HL-60 (cell line): ENCODE measurements at regions not wholly inside any gene's neighbourhood (a gene's known extent, or its start where the extent isn't known, plus 50 kb on each side); places are given as distances from the start of the nearest gene placed in this dataset.

ENCODE experiments used
- CTCF ChIP-seq: IDR thresholded peaks from one replicate; pipeline ENCODE4 v1.5.1; 2011; ENCODE audit warnings: low read length, control low read depth, inconsistent platforms; ENCODE audit not compliant: insufficient read depth
- GABPA ChIP-seq: IDR thresholded peaks from 2 replicates; pipeline ENCODE4 v1.6.1; 2012; ENCODE audit warnings: low read depth
- POLR2AphosphoS5 ChIP-seq: IDR thresholded peaks from 2 replicates; pipeline ENCODE4 v1.6.1; 2012; ENCODE audit warnings: low read depth
- SPI1 ChIP-seq: IDR thresholded peaks from 2 replicates; pipeline ENCODE4 v1.6.1; 2012; ENCODE audit warnings: low read depth, mild to moderate bottlenecking, borderline replicate concordance
- TF ChIP-seq, protein P1 (sequence below): IDR thresholded peaks from 2 replicates; pipeline ENCODE4 v1.6.1; 2012; ENCODE audit warnings: low read depth; ENCODE audit not compliant: insufficient replicate concordance

GRCh38 chr13:78238911-78239310, 320.3 kb upstream of the EDNRB start:
- no peak for TF ChIP-seq POLR2AphosphoS5
- TF ChIP-seq CTCF = no peak
- TF ChIP-seq, protein P1, sequence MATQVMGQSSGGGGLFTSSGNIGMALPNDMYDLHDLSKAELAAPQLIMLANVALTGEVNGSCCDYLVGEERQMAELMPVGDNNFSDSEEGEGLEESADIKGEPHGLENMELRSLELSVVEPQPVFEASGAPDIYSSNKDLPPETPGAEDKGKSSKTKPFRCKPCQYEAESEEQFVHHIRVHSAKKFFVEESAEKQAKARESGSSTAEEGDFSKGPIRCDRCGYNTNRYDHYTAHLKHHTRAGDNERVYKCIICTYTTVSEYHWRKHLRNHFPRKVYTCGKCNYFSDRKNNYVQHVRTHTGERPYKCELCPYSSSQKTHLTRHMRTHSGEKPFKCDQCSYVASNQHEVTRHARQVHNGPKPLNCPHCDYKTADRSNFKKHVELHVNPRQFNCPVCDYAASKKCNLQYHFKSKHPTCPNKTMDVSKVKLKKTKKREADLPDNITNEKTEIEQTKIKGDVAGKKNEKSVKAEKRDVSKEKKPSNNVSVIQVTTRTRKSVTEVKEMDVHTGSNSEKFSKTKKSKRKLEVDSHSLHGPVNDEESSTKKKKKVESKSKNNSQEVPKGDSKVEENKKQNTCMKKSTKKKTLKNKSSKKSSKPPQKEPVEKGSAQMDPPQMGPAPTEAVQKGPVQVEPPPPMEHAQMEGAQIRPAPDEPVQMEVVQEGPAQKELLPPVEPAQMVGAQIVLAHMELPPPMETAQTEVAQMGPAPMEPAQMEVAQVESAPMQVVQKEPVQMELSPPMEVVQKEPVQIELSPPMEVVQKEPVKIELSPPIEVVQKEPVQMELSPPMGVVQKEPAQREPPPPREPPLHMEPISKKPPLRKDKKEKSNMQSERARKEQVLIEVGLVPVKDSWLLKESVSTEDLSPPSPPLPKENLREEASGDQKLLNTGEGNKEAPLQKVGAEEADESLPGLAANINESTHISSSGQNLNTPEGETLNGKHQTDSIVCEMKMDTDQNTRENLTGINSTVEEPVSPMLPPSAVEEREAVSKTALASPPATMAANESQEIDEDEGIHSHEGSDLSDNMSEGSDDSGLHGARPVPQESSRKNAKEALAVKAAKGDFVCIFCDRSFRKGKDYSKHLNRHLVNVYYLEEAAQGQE = no peak
- no peak for TF ChIP-seq SPI1
- no peak for TF ChIP-seq GABPA
